Large intestine (tissue), 3 donors: ENCODE measurements at regions not wholly inside any gene's neighbourhood (a gene's known extent, or its start where the extent isn't known, plus 50 kb on each side); places are given as distances from the start of the nearest gene placed in this dataset.

Experiments used
- DNase-seq, 2 donors: peaks; one replicate each; pipeline versions ENCODE4 v3.0.0 to v3.0.0-alpha.2; 2013
- H3K27ac ChIP-seq: one replicate; pipeline ENCODE4 v1.5.1; 2013; ENCODE audit warnings: low read length
- H3K27me3 ChIP-seq: 2 replicates; pipeline ENCODE4 v1.6.1; 2013; ENCODE audit warnings: low read length; ENCODE audit not compliant: control insufficient read depth, insufficient read depth
- H3K36me3 ChIP-seq: 2 replicates; pipeline ENCODE4 v1.6.1; 2013; ENCODE audit warnings: low read length; ENCODE audit not compliant: control insufficient read depth, insufficient read depth
- H3K4me1 ChIP-seq: one replicate; pipeline ENCODE4 v1.6.1; 2013; ENCODE audit warnings: low read length; ENCODE audit not compliant: control insufficient read depth, insufficient read depth
- H3K4me3 ChIP-seq: one replicate; pipeline ENCODE4 v1.5.1; 2013; ENCODE audit warnings: low read length
- H3K9me3 ChIP-seq: one replicate; pipeline ENCODE4 v1.6.1; 2013; ENCODE audit warnings: mild to moderate bottlenecking, low read depth, low read length, moderate library complexity; ENCODE audit not compliant: control insufficient read depth
- WGBS: methylation state at CpG from one replicate; pipeline ENCODE4 v1.1.5; 2013; ENCODE audit warnings: low lambda C conversion rate; ENCODE audit not compliant: insufficient coverage; 5-methylcytosine and 5-hydroxymethylcytosine counted together

GRCh38 chr6:67663105-67663895 lies 971.8 kb upstream of the ADGRB3 start:
- no CpG with 5 or more reads among the region's 11 CpGs for WGBS

DNA sequence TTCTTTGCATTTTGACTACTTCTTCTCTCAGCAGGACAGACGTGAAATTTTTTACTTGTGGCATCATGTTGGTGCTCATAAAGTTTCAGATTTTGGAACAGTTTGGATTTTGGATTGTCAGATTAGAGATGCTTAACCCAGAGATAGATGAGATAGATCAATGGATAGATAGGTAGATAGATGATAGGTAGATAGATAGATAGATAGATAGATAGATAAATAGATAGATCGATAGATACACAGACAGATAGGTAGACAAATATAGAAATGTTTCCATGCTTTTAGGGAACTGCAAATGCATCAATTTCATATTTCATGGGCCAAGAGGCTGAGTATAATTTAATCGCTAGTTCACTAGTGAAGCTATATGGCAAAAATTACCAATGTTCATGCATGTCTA lies 981.5 kb upstream of the ADGRB3 start:
- 100% methylated on average over 3 of the region's 3 CpGs for WGBS
- Histone ChIP-seq H3K9me3 (no peaks in the 10 kb centered on the region), H3K36me3 (no peaks in the 10 kb centered on the region), H3K4me3 (no peak overlapping the region), H3K27me3 (no peaks in the 10 kb centered on the region), H3K4me1 (no peaks in the 10 kb centered on the region), H3K27ac (no peak overlapping the region)
- DNase-seq: no peak

More at GRCh38 chr6:67663105-67663895, 971.8 kb upstream of the ADGRB3 start:
- H3K27ac ChIP-seq: no peak overlapping the region
- H3K9me3 ChIP-seq: peaks cover 3% of the 10 kb centered on the region
- no peak for DNase-seq
- no peaks in the 10 kb centered on the region for H3K27me3 ChIP-seq
- no peaks in the 10 kb centered on the region for H3K36me3 ChIP-seq
- no peaks in the 10 kb centered on the region for H3K4me1 ChIP-seq
- H3K4me3 ChIP-seq: no peak overlapping the region

DNA sequence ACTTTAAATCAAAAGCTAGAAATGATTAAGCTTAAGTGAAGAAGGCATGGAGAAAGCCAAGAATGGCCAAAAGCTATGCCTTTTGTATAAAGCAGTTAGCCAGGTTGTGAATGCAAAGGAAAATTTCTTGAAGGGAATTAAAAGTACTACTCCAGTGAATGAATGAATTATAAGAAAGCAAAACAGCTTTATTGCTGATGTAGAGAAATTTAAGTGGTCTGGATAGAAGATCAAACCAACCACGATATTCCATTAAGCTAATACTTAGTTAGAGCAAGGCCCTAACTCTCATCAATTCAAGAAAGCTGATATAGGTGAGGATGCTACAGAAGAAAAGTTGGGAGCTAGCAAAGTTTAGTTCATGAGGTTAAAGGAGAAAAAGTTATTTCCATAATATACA lies 988.5 kb upstream of the ADGRB3 start:
- WGBS: no CpG with 5 or more reads among the region's 1 CpG
- Histone ChIP-seq H3K27ac (no peak overlapping the region), H3K36me3 (no peaks in the 10 kb centered on the region), H3K9me3 (no peaks in the 10 kb centered on the region), H3K4me1 (no peaks in the 10 kb centered on the region), H3K27me3 (no peaks in the 10 kb centered on the region), H3K4me3 (no peak overlapping the region)
- no peak for DNase-seq

DNA sequence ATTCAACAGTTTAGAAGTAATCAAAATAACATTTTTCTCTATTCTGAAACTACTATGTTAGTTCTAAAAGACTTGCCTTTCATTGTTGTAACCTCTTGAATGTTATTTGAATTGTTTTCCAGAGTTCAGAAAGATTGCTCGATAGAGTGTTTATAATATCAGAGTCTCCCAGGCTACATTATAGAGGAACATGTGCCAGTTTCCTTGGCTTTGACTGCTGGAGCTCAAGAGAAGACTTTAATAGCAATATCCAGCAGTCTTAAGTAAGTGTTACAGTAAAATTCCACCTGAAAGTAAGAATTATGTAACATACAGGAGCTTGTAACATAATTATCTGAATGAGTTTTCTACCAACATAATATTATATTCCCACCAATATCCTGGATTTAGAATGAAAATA lies 991.8 kb upstream of the ADGRB3 start:
- Histone ChIP-seq H3K9me3 (no peaks in the 10 kb centered on the region), H3K27ac (no peak overlapping the region), H3K27me3 (no peaks in the 10 kb centered on the region), H3K4me3 (no peak overlapping the region), H3K36me3 (no peaks in the 10 kb centered on the region), H3K4me1 (no peaks in the 10 kb centered on the region)
- DNase-seq: no peak
- no CpG with 5 or more reads among the region's 1 CpG for WGBS

DNA sequence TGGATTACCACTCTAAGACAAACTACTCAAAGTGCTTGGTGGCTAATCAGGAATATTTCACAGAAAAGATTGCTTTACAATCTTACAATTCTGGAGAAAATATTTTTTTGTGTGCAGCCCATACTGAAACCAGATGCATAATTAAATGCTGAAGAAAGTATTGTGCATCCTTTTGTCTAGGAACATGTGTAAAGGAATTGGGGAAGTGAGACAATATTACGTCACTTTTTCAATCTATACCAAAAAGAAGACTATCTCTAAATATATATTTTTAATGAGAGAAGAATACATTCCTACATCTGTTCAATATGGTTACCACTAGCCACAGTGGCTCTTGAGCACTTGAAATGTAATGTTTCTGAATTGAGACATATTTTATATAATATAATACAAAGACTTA lies 992.5 kb upstream of the ADGRB3 start:
- Histone ChIP-seq H3K27me3 (no peaks in the 10 kb centered on the region), H3K4me3 (no peak overlapping the region), H3K4me1 (no peaks in the 10 kb centered on the region), H3K36me3 (no peaks in the 10 kb centered on the region), H3K9me3 (no peaks in the 10 kb centered on the region), H3K27ac (no peak overlapping the region)
- no peak for DNase-seq
- no CpG with 5 or more reads among the region's 1 CpG for WGBS

- H3K36me3 ChIP-seq: no peaks in the 10 kb centered on the region
- DNase-seq: no peak
- no peaks in the 10 kb centered on the region for H3K27me3 ChIP-seq
- no peak overlapping the region for H3K27ac ChIP-seq
- H3K4me1 ChIP-seq: no peaks in the 10 kb centered on the region
- no peaks in the 10 kb centered on the region for H3K9me3 ChIP-seq
- H3K4me3 ChIP-seq: no peak overlapping the region
Measured at GRCh38 chr6:67640484-67640883, 994.6 kb upstream of the ADGRB3 start.

DNA sequence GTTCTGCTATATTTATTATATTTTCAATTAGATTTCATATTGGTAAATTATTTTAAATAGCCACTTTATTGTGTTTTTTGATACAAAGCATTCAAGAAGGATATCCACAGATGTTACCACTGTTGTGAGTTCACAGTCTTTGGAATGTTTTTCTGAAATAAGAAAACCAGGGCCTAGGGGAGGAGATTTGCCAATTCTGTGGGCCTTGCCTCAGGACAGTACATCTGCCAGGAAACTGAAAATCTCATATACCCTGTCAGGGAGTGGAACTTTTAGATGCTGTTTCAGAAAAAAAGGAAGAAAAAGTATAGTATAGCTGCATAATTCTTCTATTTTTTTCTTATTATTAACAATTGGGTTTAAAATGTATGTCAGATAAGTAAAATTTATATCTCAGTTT lies 995.9 kb upstream of the ADGRB3 start:
- H3K9me3 ChIP-seq: no peaks in the 10 kb centered on the region
- no peak overlapping the region for H3K4me3 ChIP-seq
- no peak for DNase-seq

DNA sequence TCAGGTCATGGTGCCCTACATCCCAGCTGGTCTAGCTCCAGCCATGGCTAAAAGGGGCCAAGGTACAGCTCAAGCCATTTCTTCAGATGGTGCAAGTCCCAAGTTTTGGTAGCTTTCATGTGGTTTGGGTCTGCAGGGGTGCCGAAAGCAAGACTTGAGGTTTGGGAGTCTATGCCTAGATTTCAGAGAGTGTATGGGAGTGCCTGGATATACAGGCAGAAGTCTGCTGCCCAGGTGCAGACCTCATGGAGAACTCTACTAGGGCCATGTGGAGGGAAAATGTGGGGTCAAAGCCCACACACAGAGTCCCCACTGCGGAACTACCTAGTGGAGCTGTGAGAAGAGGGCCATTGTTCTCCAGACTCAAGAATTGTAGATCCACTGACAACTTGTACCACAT lies 1000.9 kb upstream of the ADGRB3 start:
- DNase-seq: no peak
- no peaks in the 10 kb centered on the region for H3K36me3 ChIP-seq
- no CpG with 5 or more reads among the region's 2 CpGs for WGBS
- H3K27ac ChIP-seq: no peak overlapping the region
- no peaks in the 10 kb centered on the region for H3K9me3 ChIP-seq
- no peaks in the 10 kb centered on the region for H3K4me1 ChIP-seq
- no peaks in the 10 kb centered on the region for H3K27me3 ChIP-seq
- H3K4me3 ChIP-seq: no peak overlapping the region

More for the DNA sequence above, 995.9 kb upstream of the ADGRB3 start:
- H3K4me1 ChIP-seq: no peaks in the 10 kb centered on the region
- no peaks in the 10 kb centered on the region for H3K36me3 ChIP-seq
- H3K27ac ChIP-seq: no peak overlapping the region
- no peaks in the 10 kb centered on the region for H3K27me3 ChIP-seq

- Histone ChIP-seq H3K4me1 (no peaks in the 10 kb centered on the region), H3K4me3 (no peak overlapping the region), H3K27ac (no peak overlapping the region), H3K36me3 (no peaks in the 10 kb centered on the region), H3K27me3 (no peaks in the 10 kb centered on the region), H3K9me3 (no peaks in the 10 kb centered on the region)
- DNase-seq: no peak
- WGBS: 100% methylated on average over 1 of the region's 3 CpGs
Measured at GRCh38 chr6:67633058-67633457, 1002.0 kb upstream of the ADGRB3 start.

GRCh38 chr6:67630146-67630545 lies 1004.9 kb upstream of the ADGRB3 start:
- DNase-seq: no peak
- Histone ChIP-seq H3K27ac (no peak overlapping the region), H3K36me3 (no peaks in the 10 kb centered on the region), H3K4me3 (no peak overlapping the region), H3K4me1 (no peaks in the 10 kb centered on the region), H3K27me3 (no peaks in the 10 kb centered on the region), H3K9me3 (no peaks in the 10 kb centered on the region)
- 50% methylated on average over 1 of the region's 2 CpGs for WGBS

DNA sequence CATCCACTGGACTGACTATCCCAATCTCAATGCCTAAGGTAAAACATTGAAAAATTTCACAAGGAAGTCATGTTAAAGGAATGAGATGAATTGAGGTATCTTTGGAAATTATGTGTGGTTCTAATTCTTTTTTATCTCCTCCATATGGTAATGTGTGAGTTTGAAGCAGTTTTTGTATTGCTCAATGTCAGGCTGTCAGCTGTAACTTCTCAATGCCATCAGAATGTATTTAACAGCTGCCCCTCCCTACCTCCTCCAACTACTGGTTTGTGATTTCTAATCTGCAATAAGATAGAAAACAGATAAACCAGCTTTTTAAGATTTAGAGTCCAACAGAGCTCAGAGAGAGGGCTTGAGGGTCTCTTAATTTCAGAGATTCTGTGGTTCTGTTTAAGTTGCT lies 1005.8 kb upstream of the ADGRB3 start:
- no peak overlapping the region for H3K27ac ChIP-seq
- H3K36me3 ChIP-seq: no peaks in the 10 kb centered on the region
- no peak overlapping the region for H3K4me3 ChIP-seq
- no peaks in the 10 kb centered on the region for H3K27me3 ChIP-seq
- no peak for DNase-seq
- H3K9me3 ChIP-seq: no peaks in the 10 kb centered on the region
- H3K4me1 ChIP-seq: no peaks in the 10 kb centered on the region
